K562 (cell line): ENCODE measurements at regions not wholly inside any gene's neighbourhood (a gene's known extent, or its start where the extent isn't known, plus 50 kb on each side); places are given as distances from the start of the nearest gene placed in this dataset.
A peak's percentile ranks its signal among the peaks of the same experiment; 100 is the strongest.

Experiments
- AFF1 ChIP-seq, 2 experiments: fragments of 450-650 bp; IDR thresholded peaks; 2 replicates each; pipeline ENCODE4 v1.6.1; 2018; ENCODE audit warnings: mild to moderate bottlenecking in 2 of 2, low read depth in 1 of 2; ENCODE audit not compliant: partially characterized antibody in 2 of 2
- ATF1 ChIP-seq, 2 experiments: fragments of 450-650 bp in 1 of 2; IDR thresholded peaks; 2 replicates each; pipeline ENCODE4 v1.6.1; 2016; ENCODE audit warnings: missing compliant biosample characterization in 1 of 2, missing genetic modification characterization in 1 of 2
- CEBPB ChIP-seq: fragments of 450-650 bp; IDR thresholded peaks from 2 replicates; pipeline ENCODE4 v1.6.1; 2016; ENCODE audit warnings: missing genetic modification characterization, missing compliant biosample characterization
- CSDE1 ChIP-seq, 2 experiments: fragments of 450-650 bp; IDR thresholded peaks; 2 replicates each; pipeline ENCODE4 v1.6.1; 2016; ENCODE audit warnings: mild to moderate bottlenecking in 1 of 2
- ELF1 ChIP-seq: fragments of 200-800 bp; sonication (Bioruptor generic); IDR thresholded peaks from 2 replicates; pipeline ENCODE4 v1.6.1; 2016; ENCODE audit warnings: missing genetic modification characterization, missing compliant biosample characterization
- GTF2B ChIP-seq: IDR thresholded peaks from 2 replicates; pipeline ENCODE4 v1.6.1; 2011; ENCODE audit not compliant: insufficient read length; ENCODE audit errors: extremely low read depth
- HIVEP1 ChIP-seq: fragments of 250-450 bp; sonication (Bioruptor Pico); IDR thresholded peaks from 2 replicates; pipeline ENCODE4 v1.4.0; 2020; ENCODE audit warnings: mild to moderate bottlenecking
- NR3C1 ChIP-seq: sonication (generic); formaldehyde crosslinking; IDR thresholded peaks from 2 replicates; pipeline ENCODE4 v1.8.1; 2022; ENCODE audit warnings: missing genetic modification reagents
- PBX2 ChIP-seq, 2 experiments: IDR thresholded peaks in 1 of 2; conservative IDR thresholded peaks in 1 of 2; 2 replicates each; pipeline ENCODE4 v1.6.1; 2016; ENCODE audit warnings: low read depth in 2 of 2, mild to moderate bottlenecking in 1 of 2, missing compliant biosample characterization in 1 of 2, missing genetic modification characterization in 1 of 2, moderate library complexity in 1 of 2
- PHB ChIP-seq: fragments of 250-450 bp; sonication (Bioruptor Pico); IDR thresholded peaks from 2 replicates; pipeline ENCODE4 v1.5.0; 2021
- RFX7 ChIP-seq: fragments of 250-450 bp; sonication (Bioruptor Pico); IDR thresholded peaks from 2 replicates; pipeline ENCODE4 v1.5.1; 2021; ENCODE audit warnings: mild to moderate bottlenecking
- SOX6 ChIP-seq: fragments of 450-650 bp; IDR thresholded peaks from 2 replicates; pipeline ENCODE4 v1.6.1; 2014; ENCODE audit warnings: mild to moderate bottlenecking
- ZBTB1 ChIP-seq: sonication (generic); formaldehyde crosslinking; IDR thresholded peaks from 2 replicates; pipeline ENCODE4 v1.8.1; 2023; ENCODE audit warnings: missing genetic modification reagents, low read depth, mild to moderate bottlenecking, borderline replicate concordance
- ZNF232 ChIP-seq: sonication (generic); formaldehyde crosslinking; IDR thresholded peaks from 2 replicates; pipeline ENCODE4 v1.8.0; 2022; ENCODE audit warnings: mild to moderate bottlenecking, missing genetic modification reagents
- ZNF280B ChIP-seq: fragments of 250-450 bp; sonication (Bioruptor Pico); IDR thresholded peaks from 2 replicates; pipeline ENCODE4 v1.5.1; 2021; ENCODE audit warnings: mild to moderate bottlenecking

DNA sequence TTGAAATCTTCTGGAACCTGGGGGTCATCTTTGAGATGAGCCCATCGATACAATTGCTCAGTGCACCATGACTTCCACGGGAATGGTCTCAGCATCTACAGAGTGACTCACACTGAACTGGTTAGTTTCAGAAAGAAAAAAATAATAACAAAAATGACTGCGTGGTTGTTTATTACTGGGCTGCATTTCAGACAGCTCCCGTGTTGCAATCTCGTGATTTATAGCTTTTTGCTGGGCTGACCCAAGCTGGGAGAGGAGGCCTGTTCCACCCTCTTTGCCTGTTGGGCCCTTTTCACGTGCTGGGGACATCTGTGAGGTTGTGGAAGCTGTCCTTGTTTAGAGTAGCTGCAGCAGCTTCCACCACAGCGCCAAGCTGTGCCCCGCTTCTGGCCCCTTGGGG, 225.5 kb downstream of the BMP7 start (continued):
- TF ChIP-seq PBX2 (CRISPR knock-in tag; IDR thresholded peaks at IDR 0.05; ENCODE audit: low read depth) (0 out of 2 replicates have a peak, but pooled peaks have one; percentile 22), PBX2 (tag; conservative IDR thresholded peaks at IDR 0.05; ENCODE audit: low read depth) (peak; percentile 88), ELF1 (no peak), GTF2B (no peak), ZBTB1 (CRISPR knock-in tag) (no peak), AFF1 (IDR thresholded peaks at IDR 0.05; ENCODE audit: low read depth in 1 of 2, partially characterized antibody in 2 of 2) (no peak), SOX6 (no peak), NR3C1 (CRISPR knock-in tag) (no peak), HIVEP1 (CRISPR knock-in tag) (no peak), ZNF280B (CRISPR knock-in tag) (no peak), ZNF232 (CRISPR knock-in tag) (no peak), ATF1 (CRISPR knock-in tag; IDR thresholded peaks at IDR 0.05) (no peak), ATF1 (tag; IDR thresholded peaks at IDR 0.05) (no peak), CSDE1 (IDR thresholded peaks at IDR 0.05) (no peak), PHB (no peak), RFX7 (CRISPR knock-in tag) (no peak), CEBPB (tag) (peak; percentile 73)
